A549 (cell line): ENCODE measurements at regions not wholly inside any gene's neighbourhood (a gene's known extent, or its start where the extent isn't known, plus 50 kb on each side); places are given as distances from the start of the nearest gene placed in this dataset.

Source experiments
- CBX8 ChIP-seq: fragments of 200-600 bp; sonication (generic); IDR thresholded peaks from 2 replicates; pipeline ENCODE4 v1.6.1; 2016
- CEBPB ChIP-seq, 2 experiments: fragments of >200 bp in 1 of 2; sonication (Bioruptor Twin) in 1 of 2; formaldehyde crosslinking in 1 of 2; IDR thresholded peaks; 2 replicates each; pipeline ENCODE4 v1.6.1; 2012 to 2016
- CHD2 ChIP-seq: fragments of 150-350 bp; IDR thresholded peaks from 2 replicates; pipeline ENCODE4 v1.6.1; 2014; ENCODE audit warnings: low read length; ENCODE audit not compliant: partially characterized antibody
- JUN ChIP-seq, 2 experiments: fragments of >200 bp; sonication (Bioruptor Twin); formaldehyde crosslinking; IDR thresholded peaks; 2 replicates in 1 of 2; 3 replicates in 1 of 2; pipeline ENCODE4 v1.6.1; 2016 to 2017
- JUNB ChIP-seq: fragments of >200 bp; sonication (Bioruptor Twin); formaldehyde crosslinking; IDR thresholded peaks from 2 replicates; pipeline ENCODE4 v1.6.1; 2016
- TF ChIP-seq, protein P1 (sequence below): fragments of >200 bp; sonication (Bioruptor Twin); formaldehyde crosslinking; IDR thresholded peaks from 3 replicates; pipeline ENCODE4 v1.5.1; 2016

DNA sequence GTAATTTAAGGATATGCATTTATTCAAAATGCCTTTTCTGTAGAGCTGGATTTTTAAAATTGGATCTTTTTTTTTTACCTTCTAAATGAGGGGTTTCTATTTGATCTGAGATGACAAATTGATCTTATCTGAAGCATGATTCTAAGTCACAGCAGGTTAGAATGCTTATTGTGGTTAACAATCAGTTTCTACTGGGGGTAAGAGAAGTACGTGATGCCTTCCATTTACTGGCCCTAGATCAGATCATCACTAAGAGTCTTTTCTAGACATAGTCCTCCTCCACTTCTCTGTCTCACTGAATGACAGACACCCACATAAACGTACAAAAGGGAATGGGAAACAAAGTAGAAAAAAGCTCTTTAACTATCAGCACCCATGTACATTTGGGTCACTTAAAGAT, 231.9 kb downstream of the DMAC1 start:
- TF ChIP-seq, protein P1, sequence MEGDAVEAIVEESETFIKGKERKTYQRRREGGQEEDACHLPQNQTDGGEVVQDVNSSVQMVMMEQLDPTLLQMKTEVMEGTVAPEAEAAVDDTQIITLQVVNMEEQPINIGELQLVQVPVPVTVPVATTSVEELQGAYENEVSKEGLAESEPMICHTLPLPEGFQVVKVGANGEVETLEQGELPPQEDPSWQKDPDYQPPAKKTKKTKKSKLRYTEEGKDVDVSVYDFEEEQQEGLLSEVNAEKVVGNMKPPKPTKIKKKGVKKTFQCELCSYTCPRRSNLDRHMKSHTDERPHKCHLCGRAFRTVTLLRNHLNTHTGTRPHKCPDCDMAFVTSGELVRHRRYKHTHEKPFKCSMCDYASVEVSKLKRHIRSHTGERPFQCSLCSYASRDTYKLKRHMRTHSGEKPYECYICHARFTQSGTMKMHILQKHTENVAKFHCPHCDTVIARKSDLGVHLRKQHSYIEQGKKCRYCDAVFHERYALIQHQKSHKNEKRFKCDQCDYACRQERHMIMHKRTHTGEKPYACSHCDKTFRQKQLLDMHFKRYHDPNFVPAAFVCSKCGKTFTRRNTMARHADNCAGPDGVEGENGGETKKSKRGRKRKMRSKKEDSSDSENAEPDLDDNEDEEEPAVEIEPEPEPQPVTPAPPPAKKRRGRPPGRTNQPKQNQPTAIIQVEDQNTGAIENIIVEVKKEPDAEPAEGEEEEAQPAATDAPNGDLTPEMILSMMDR, result no peak
- no peak for TF ChIP-seq JUNB
- no peak for TF ChIP-seq JUN (IDR thresholded peaks at IDR 0.05)
- no peak for TF ChIP-seq CHD2
- TF ChIP-seq CBX8, result no peak
- no peak for TF ChIP-seq CEBPB (IDR thresholded peaks at IDR 0.05)
